Mesendoderm (in vitro differentiated cells): ENCODE measurements at regions not wholly inside any gene's neighbourhood (a gene's known extent, or its start where the extent isn't known, plus 50 kb on each side); places are given as distances from the start of the nearest gene placed in this dataset.

Source experiments
- DNase-seq: peaks from one replicate; pipeline ENCODE4 v3.0.0; 2013
- H2AK5ac ChIP-seq: 2 replicates; pipeline ENCODE4 v1.6.1; 2013; ENCODE audit warnings: low read length, inconsistent platforms
- H2BK120ac ChIP-seq: 2 replicates; pipeline ENCODE4 v1.6.1; 2013; ENCODE audit warnings: low read depth, mild to moderate bottlenecking, low read length, moderate library complexity, mixed read lengths
- H2BK15ac ChIP-seq: replicated peaks from 2 replicates; pipeline ENCODE4 v1.6.1; 2013; ENCODE audit warnings: low read depth, mild to moderate bottlenecking, moderate library complexity
- H2BK5ac ChIP-seq: 2 replicates; pipeline ENCODE4 v1.6.1; 2013; ENCODE audit warnings: low read length, inconsistent platforms
- H3K18ac ChIP-seq: 2 replicates; pipeline ENCODE4 v1.6.1; 2013; ENCODE audit warnings: mild to moderate bottlenecking, low read length, mixed read lengths
- H3K23ac ChIP-seq: one replicate; pipeline ENCODE4 v1.6.1; 2013; ENCODE audit warnings: low read length
- H3K27ac ChIP-seq: 2 replicates; pipeline ENCODE4 v1.5.1; 2013; ENCODE audit warnings: low read depth, mild to moderate bottlenecking, inconsistent platforms, low read length, moderate library complexity
- H3K27me3 ChIP-seq: 2 replicates; pipeline ENCODE4 v1.6.1; 2013; ENCODE audit warnings: low read length, control low read depth, mild to moderate bottlenecking, inconsistent platforms; ENCODE audit not compliant: insufficient read depth, poor library complexity
- H3K36me3 ChIP-seq: 2 replicates; pipeline ENCODE4 v1.6.1; 2013; ENCODE audit warnings: low read length, inconsistent platforms; ENCODE audit not compliant: control insufficient read depth, insufficient read depth
- H3K4ac ChIP-seq: one replicate; pipeline ENCODE4 v1.6.1; 2013; ENCODE audit warnings: low read depth, mild to moderate bottlenecking, low read length, moderate library complexity
- H3K4me1 ChIP-seq: 2 replicates; pipeline ENCODE4 v1.6.1; 2013; ENCODE audit warnings: low read depth, low read length, inconsistent platforms; ENCODE audit not compliant: control insufficient read depth
- H3K4me2 ChIP-seq: 2 replicates; pipeline ENCODE4 v1.6.1; 2013; ENCODE audit warnings: low read length
- H3K4me3 ChIP-seq: 2 replicates; pipeline ENCODE4 v1.5.1; 2013; ENCODE audit warnings: mild to moderate bottlenecking, low read length
- H3K56ac ChIP-seq: one replicate; pipeline ENCODE4 v1.6.1; 2013; ENCODE audit warnings: low read length
- H3K79me1 ChIP-seq: 2 replicates; pipeline ENCODE4 v1.6.1; 2013; ENCODE audit warnings: low read length, inconsistent platforms
- H3K79me2 ChIP-seq: 2 replicates; pipeline ENCODE4 v1.6.1; 2013; ENCODE audit warnings: mild to moderate bottlenecking, low read length; ENCODE audit not compliant: control insufficient read depth, insufficient read depth
- H3K9ac ChIP-seq: 2 replicates; pipeline ENCODE4 v1.6.1; 2013; ENCODE audit warnings: low read length, inconsistent platforms
- H4K5ac ChIP-seq: one replicate; pipeline ENCODE4 v1.6.1; 2013; ENCODE audit warnings: low read length
- H4K8ac ChIP-seq: one replicate; pipeline ENCODE4 v1.6.1; 2013; ENCODE audit warnings: low read depth, mild to moderate bottlenecking, control low read depth, low read length, moderate library complexity
- WGBS: extraction: QIAGEN DNeasy Blood & Tissue Kit; methylation state at CpG from one replicate; pipeline ENCODE4 v1.1.7; 2013; ENCODE audit warnings: low lambda C conversion rate, missing lambda C conversion rate; ENCODE audit not compliant: insufficient coverage; ENCODE audit errors: extremely low coverage; 5-methylcytosine and 5-hydroxymethylcytosine counted together

- H3K79me1 ChIP-seq: no peaks in the 10 kb centered on the region
- H3K4ac ChIP-seq: no peak overlapping the region
- H3K4me2 ChIP-seq: no peak overlapping the region
- no peak overlapping the region for H3K18ac ChIP-seq
- H2BK15ac ChIP-seq: no peak overlapping the region
- no peak overlapping the region for H3K4me3 ChIP-seq
- H3K4me1 ChIP-seq: no peaks in the 10 kb centered on the region
- no peaks in the 10 kb centered on the region for H3K36me3 ChIP-seq
- no peak overlapping the region for H4K5ac ChIP-seq
- H3K23ac ChIP-seq: no peak overlapping the region
- H3K27ac ChIP-seq: no peak overlapping the region
- H4K8ac ChIP-seq: no peak overlapping the region
- H3K27me3 ChIP-seq: no peaks in the 10 kb centered on the region
- no peak overlapping the region for H3K9ac ChIP-seq
- no peak overlapping the region for H2BK5ac ChIP-seq
- no peaks in the 10 kb centered on the region for H3K79me2 ChIP-seq
- no peak for DNase-seq
- H3K56ac ChIP-seq: no peak overlapping the region
- no peak overlapping the region for H2BK120ac ChIP-seq
- no CpG with 5 or more reads among the region's 1 CpG for WGBS
- no peak overlapping the region for H2AK5ac ChIP-seq
Measured at GRCh38 chr1:55466373-55466772, 251.2 kb upstream of the USP24 start.

GRCh38 chr1:55464550-55464949 is 249.4 kb upstream of the USP24 start:
- no peak overlapping the region for H4K8ac ChIP-seq
- H2BK5ac ChIP-seq: no peak overlapping the region
- no CpG with 5 or more reads among the region's 1 CpG for WGBS
- H3K56ac ChIP-seq: no peak overlapping the region
- no peaks in the 10 kb centered on the region for H3K27me3 ChIP-seq
- no peak overlapping the region for H3K9ac ChIP-seq
- no peaks in the 10 kb centered on the region for H3K79me1 ChIP-seq
- H3K4me3 ChIP-seq: no peak overlapping the region
- H3K27ac ChIP-seq: no peak overlapping the region
- no peaks in the 10 kb centered on the region for H3K79me2 ChIP-seq
- H2AK5ac ChIP-seq: no peak overlapping the region
- H3K4me2 ChIP-seq: no peak overlapping the region
- no peaks in the 10 kb centered on the region for H3K4me1 ChIP-seq
- no peaks in the 10 kb centered on the region for H3K36me3 ChIP-seq
- H4K5ac ChIP-seq: no peak overlapping the region
- no peak overlapping the region for H2BK15ac ChIP-seq
- H3K23ac ChIP-seq: no peak overlapping the region
- no peak overlapping the region for H3K4ac ChIP-seq
- no peak for DNase-seq
- H3K18ac ChIP-seq: no peak overlapping the region
- H2BK120ac ChIP-seq: no peak overlapping the region

DNA sequence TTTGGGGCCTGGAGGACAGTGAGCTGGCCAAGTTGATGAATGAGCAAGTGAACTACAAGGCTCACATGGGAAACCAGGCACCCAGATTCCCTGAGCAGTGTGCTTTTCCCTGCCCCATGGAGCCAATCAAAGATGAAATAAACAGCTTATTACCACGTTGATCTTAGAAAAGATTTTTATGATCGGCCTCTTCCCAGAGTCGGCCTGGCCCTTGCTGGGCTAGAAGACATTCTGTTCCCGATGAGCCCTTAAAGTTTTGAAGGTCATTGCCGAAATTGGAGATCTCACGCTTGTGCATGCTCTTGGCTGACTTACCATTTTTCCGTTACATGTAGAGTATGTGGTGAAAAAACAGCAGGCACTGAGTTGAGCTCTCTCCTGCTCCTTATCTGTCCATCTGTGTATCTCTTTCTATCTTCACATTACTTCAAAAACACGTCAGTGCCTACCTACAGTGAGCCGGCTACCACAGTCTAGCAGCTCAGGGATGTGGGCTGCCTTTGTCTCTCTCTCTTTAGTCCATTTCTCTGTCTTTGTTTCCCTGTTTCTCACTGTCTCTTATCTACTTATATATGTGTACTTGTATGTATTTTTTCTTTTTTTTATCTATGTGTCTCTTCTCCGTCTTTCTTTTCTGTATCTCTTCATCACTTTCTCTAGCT is 248.8 kb upstream of the USP24 start:
- Histone ChIP-seq H3K79me2 (no peaks in the 10 kb centered on the region), H3K9ac (no peak overlapping the region), H3K18ac (no peak overlapping the region), H3K23ac (no peak overlapping the region), H3K4me3 (no peak overlapping the region), H3K36me3 (no peaks in the 10 kb centered on the region), H3K79me1 (no peaks in the 10 kb centered on the region), H4K8ac (no peak overlapping the region), H3K4me1 (no peaks in the 10 kb centered on the region), H2BK5ac (no peak overlapping the region), H2BK15ac (no peak overlapping the region), H2BK120ac (no peak overlapping the region), H3K4me2 (no peak overlapping the region), H4K5ac (no peak overlapping the region), H3K56ac (no peak overlapping the region), H3K27ac (no peak overlapping the region), H3K4ac (no peak overlapping the region), H2AK5ac (no peak overlapping the region), H3K27me3 (no peaks in the 10 kb centered on the region)
- no CpG with 5 or more reads among the region's 10 CpGs for WGBS
- DNase-seq: no peak

DNA sequence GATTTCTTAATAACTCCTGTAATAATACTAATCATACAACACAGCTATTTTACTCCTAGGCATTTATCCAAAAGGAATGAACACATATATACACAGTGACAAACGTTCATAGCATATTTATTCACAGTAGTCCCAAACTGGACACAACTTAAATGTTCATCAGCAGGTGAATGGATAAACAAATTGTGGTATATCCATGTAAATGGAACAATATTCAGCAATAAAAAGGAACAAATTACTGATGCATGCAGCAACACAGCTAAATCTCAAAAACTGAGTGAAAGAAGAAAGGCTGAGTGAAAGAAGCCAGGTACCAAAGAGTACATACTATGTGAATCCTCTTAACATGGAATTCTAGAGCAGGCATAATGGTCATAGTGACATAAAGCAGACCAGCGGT is 242.7 kb upstream of the USP24 start:
- H3K27me3 ChIP-seq: no peaks in the 10 kb centered on the region
- no peak overlapping the region for H2BK5ac ChIP-seq
- H3K4me2 ChIP-seq: no peak overlapping the region
- no peak overlapping the region for H2BK15ac ChIP-seq
- no peak overlapping the region for H3K4ac ChIP-seq
- H3K9ac ChIP-seq: no peak overlapping the region
- H3K4me1 ChIP-seq: no peaks in the 10 kb centered on the region
- DNase-seq: no peak
- no peak overlapping the region for H3K56ac ChIP-seq
- no peak overlapping the region for H3K18ac ChIP-seq
- no peak overlapping the region for H3K23ac ChIP-seq
- H3K79me1 ChIP-seq: no peaks in the 10 kb centered on the region
- no peak overlapping the region for H4K5ac ChIP-seq
- H3K4me3 ChIP-seq: no peak overlapping the region
- H3K79me2 ChIP-seq: no peaks in the 10 kb centered on the region
- H3K36me3 ChIP-seq: no peaks in the 10 kb centered on the region
- no peak overlapping the region for H2AK5ac ChIP-seq
- H4K8ac ChIP-seq: no peak overlapping the region
- no peak overlapping the region for H2BK120ac ChIP-seq
- no peak overlapping the region for H3K27ac ChIP-seq
- WGBS: no CpG with 5 or more reads among the region's 2 CpGs

- no peak overlapping the region for H4K5ac ChIP-seq
- no peak overlapping the region for H3K56ac ChIP-seq
- no peak overlapping the region for H3K4ac ChIP-seq
- no peak overlapping the region for H2BK120ac ChIP-seq
- no peaks in the 10 kb centered on the region for H3K27me3 ChIP-seq
- no peak for DNase-seq
- no peak overlapping the region for H4K8ac ChIP-seq
- H2BK15ac ChIP-seq: no peak overlapping the region
- H2BK5ac ChIP-seq: no peak overlapping the region
- H3K27ac ChIP-seq: no peak overlapping the region
- no peaks in the 10 kb centered on the region for H3K79me1 ChIP-seq
- no peaks in the 10 kb centered on the region for H3K4me1 ChIP-seq
- no peak overlapping the region for H3K4me3 ChIP-seq
- H2AK5ac ChIP-seq: no peak overlapping the region
- no CpG with 5 or more reads among the region's 1 CpG for WGBS
- H3K36me3 ChIP-seq: no peaks in the 10 kb centered on the region
- no peak overlapping the region for H3K18ac ChIP-seq
- no peak overlapping the region for H3K4me2 ChIP-seq
- no peaks in the 10 kb centered on the region for H3K79me2 ChIP-seq
- no peak overlapping the region for H3K23ac ChIP-seq
- no peak overlapping the region for H3K9ac ChIP-seq
Measured at GRCh38 chr1:55456971-55457370, 241.8 kb upstream of the USP24 start.

- Histone ChIP-seq H2AK5ac (no peak overlapping the region), H3K56ac (no peak overlapping the region), H3K9ac (no peak overlapping the region), H3K18ac (no peak overlapping the region), H2BK120ac (no peak overlapping the region), H4K8ac (no peak overlapping the region), H3K36me3 (no peaks in the 10 kb centered on the region), H3K23ac (no peak overlapping the region), H3K79me2 (no peaks in the 10 kb centered on the region), H3K4me3 (no peak overlapping the region), H3K4me2 (no peak overlapping the region), H3K27ac (no peak overlapping the region), H2BK15ac (no peak overlapping the region), H4K5ac (no peak overlapping the region), H3K27me3 (no peaks in the 10 kb centered on the region), H2BK5ac (no peak overlapping the region), H3K4me1 (no peaks in the 10 kb centered on the region), H3K79me1 (no peaks in the 10 kb centered on the region), H3K4ac (no peak overlapping the region)
- no peak for DNase-seq
Measured at GRCh38 chr1:55448261-55448660, 233.1 kb upstream of the USP24 start.
